ENCODE measurements at regions not wholly inside any gene's neighbourhood (a gene's known extent, or its start where the extent isn't known, plus 50 kb on each side); places are given as distances from the start of the nearest gene placed in this dataset.

DNA sequence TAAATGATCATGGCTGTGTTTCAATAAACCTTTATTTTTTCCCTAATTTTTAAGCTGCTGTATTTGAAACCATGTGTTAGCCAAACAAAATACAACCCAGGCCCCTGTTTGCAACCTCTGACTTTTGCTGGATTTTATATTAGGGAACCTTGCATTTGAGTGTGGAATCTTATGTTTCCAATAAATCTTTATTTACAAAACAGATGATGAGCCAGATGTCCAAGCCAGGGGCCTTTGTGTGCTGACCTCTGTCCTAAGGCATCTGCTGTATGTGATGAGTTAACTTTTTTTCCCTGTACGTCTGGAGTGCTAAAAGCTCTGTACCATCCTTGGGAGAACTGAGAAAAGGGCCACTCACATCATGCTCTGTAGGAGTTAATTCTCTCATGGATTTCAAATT lies 162.9 kb downstream of the TRIB2 start:
- TF ChIP-seq, protein P1, sequence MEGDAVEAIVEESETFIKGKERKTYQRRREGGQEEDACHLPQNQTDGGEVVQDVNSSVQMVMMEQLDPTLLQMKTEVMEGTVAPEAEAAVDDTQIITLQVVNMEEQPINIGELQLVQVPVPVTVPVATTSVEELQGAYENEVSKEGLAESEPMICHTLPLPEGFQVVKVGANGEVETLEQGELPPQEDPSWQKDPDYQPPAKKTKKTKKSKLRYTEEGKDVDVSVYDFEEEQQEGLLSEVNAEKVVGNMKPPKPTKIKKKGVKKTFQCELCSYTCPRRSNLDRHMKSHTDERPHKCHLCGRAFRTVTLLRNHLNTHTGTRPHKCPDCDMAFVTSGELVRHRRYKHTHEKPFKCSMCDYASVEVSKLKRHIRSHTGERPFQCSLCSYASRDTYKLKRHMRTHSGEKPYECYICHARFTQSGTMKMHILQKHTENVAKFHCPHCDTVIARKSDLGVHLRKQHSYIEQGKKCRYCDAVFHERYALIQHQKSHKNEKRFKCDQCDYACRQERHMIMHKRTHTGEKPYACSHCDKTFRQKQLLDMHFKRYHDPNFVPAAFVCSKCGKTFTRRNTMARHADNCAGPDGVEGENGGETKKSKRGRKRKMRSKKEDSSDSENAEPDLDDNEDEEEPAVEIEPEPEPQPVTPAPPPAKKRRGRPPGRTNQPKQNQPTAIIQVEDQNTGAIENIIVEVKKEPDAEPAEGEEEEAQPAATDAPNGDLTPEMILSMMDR (optimal IDR thresholded peaks at IDR 0.05 in 1 of 3, IDR thresholded peaks at IDR 0.05 in 1 of 3, conservative IDR thresholded peaks at IDR 0.05 in 1 of 3; ENCODE audit: extremely low read depth in 1 of 3, insufficient read depth in 2 of 3, low read length in 3 of 3): no peak
- TF ChIP-seq EZH2 (IDR thresholded peaks at IDR 0.05; ENCODE audit: low read length): no peak
- Histone ChIP-seq H3K4me1 (ENCODE audit: control insufficient read depth, extremely low read depth, insufficient read depth, low read length) (peaks cover 2% of the 10 kb centered on the region), H3K36me3 (ENCODE audit: control insufficient read depth in 2 of 2, extremely low read depth in 1 of 2, insufficient read depth in 2 of 2, low read length in 2 of 2) (no peaks in the 10 kb centered on the region), H3K9me1 (ENCODE audit: control insufficient read depth, extremely low read depth, insufficient read depth, low read length) (no peaks in the 10 kb centered on the region), H3K79me2 (ENCODE audit: control insufficient read depth, insufficient read depth, low read length) (no peaks in the 10 kb centered on the region), H3K27me3 (ENCODE audit: control insufficient read depth, extremely low read depth, insufficient read depth, low read length) (no peaks in the 10 kb centered on the region), H4K20me1 (ENCODE audit: control insufficient read depth, extremely low read depth, insufficient read depth, low read length) (no peaks in the 10 kb centered on the region), H3K27ac (ENCODE audit: control insufficient read depth, insufficient read depth, low read length) (no peak overlapping the region), H3K4me3 (ENCODE audit: control insufficient read depth in 2 of 3, extremely low read depth in 1 of 3, insufficient read depth in 2 of 3, low read depth in 1 of 3, low read length in 3 of 3) (no peak overlapping the region), H3K9me3 (ENCODE audit: control insufficient read depth, low read depth, low read length) (no peaks in the 10 kb centered on the region), H3K4me2 (ENCODE audit: control insufficient read depth, extremely low read depth, insufficient read depth, low read depth, low read length) (no peak overlapping the region), H2AFZ (ENCODE audit: control insufficient read depth, low read length) (no peak overlapping the region), H3K9ac (ENCODE audit: control insufficient read depth, extremely low read depth, insufficient read depth, low read length) (no peak overlapping the region)
- dilution Hi-C loops (cut with MboI; ENCODE audit: extremely low pct_ligation_motif_present, low sequenced_read_pairs): no loop called here
- no peak for FAIRE-seq
- no peak for DNase-seq (ENCODE audit: low read depth, low spot score)

DNA sequence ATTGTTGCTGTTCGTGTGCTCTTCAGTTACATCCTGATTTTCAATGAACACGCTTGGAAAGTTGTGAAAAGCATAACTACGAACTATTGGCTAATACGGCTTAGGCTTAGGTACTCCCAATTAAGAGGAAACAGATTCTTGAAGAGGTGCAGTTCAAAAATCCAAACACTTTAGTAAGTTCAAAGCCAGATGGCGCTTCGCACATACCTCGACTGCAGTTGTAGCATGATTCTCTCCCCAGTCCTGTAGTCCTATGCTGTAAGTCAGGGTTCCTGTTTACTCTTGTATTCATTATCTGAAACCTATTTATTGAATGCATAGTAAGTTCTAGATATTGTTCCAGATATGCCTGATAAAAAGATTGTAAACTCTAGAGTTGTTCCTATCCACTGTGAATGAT lies 165.2 kb downstream of the TRIB2 start:
- no peak for FAIRE-seq
- Histone ChIP-seq H2AFZ (ENCODE audit: control insufficient read depth, low read length) (no peak overlapping the region), H3K9me3 (ENCODE audit: control insufficient read depth, low read depth, low read length) (no peaks in the 10 kb centered on the region), H3K27me3 (ENCODE audit: control insufficient read depth, extremely low read depth, insufficient read depth, low read length) (no peaks in the 10 kb centered on the region), H3K79me2 (ENCODE audit: control insufficient read depth, insufficient read depth, low read length) (no peaks in the 10 kb centered on the region), H4K20me1 (ENCODE audit: control insufficient read depth, extremely low read depth, insufficient read depth, low read length) (no peaks in the 10 kb centered on the region), H3K9me1 (ENCODE audit: control insufficient read depth, extremely low read depth, insufficient read depth, low read length) (no peaks in the 10 kb centered on the region), H3K27ac (ENCODE audit: control insufficient read depth, insufficient read depth, low read length) (no peak overlapping the region), H3K4me1 (ENCODE audit: control insufficient read depth, extremely low read depth, insufficient read depth, low read length) (peaks cover 5% of the 10 kb centered on the region), H3K4me3 (ENCODE audit: control insufficient read depth in 2 of 3, extremely low read depth in 1 of 3, insufficient read depth in 2 of 3, low read depth in 1 of 3, low read length in 3 of 3) (no peak overlapping the region), H3K4me2 (ENCODE audit: control insufficient read depth, extremely low read depth, insufficient read depth, low read depth, low read length) (no peak overlapping the region), H3K9ac (ENCODE audit: control insufficient read depth, extremely low read depth, insufficient read depth, low read length) (no peak overlapping the region), H3K36me3 (ENCODE audit: control insufficient read depth in 2 of 2, extremely low read depth in 1 of 2, insufficient read depth in 2 of 2, low read length in 2 of 2) (no peaks in the 10 kb centered on the region)
- dilution Hi-C loops (cut with MboI; ENCODE audit: extremely low pct_ligation_motif_present, low sequenced_read_pairs): no loop called here
- no peak for DNase-seq (ENCODE audit: low read depth, low spot score)
- TF ChIP-seq, protein P1 (optimal IDR thresholded peaks at IDR 0.05 in 1 of 3, IDR thresholded peaks at IDR 0.05 in 1 of 3, conservative IDR thresholded peaks at IDR 0.05 in 1 of 3; ENCODE audit: extremely low read depth in 1 of 3, insufficient read depth in 2 of 3, low read length in 3 of 3): peak in 1 of 3 experiments; percentile 51
- TF ChIP-seq EZH2 (IDR thresholded peaks at IDR 0.05; ENCODE audit: low read length): no peak
